Neuronal stem cell (in vitro differentiated cells): ENCODE measurements at regions not wholly inside any gene's neighbourhood (a gene's known extent, or its start where the extent isn't known, plus 50 kb on each side); places are given as distances from the start of the nearest gene placed in this dataset.

ENCODE experiments used
- DNase-seq: peaks from one replicate; pipeline ENCODE4 v3.0.0-alpha.2; 2013; ENCODE audit warnings: low spot score
- H2AFZ ChIP-seq: one replicate; pipeline ENCODE4 v1.6.1; 2013; ENCODE audit warnings: mild to moderate bottlenecking, low read length, inconsistent platforms
- H2AK5ac ChIP-seq: 2 replicates; pipeline ENCODE4 v1.6.1; 2013; ENCODE audit warnings: low read depth, mild to moderate bottlenecking, inconsistent platforms, low read length, moderate library complexity, mixed read lengths
- H2BK120ac ChIP-seq: 2 replicates; pipeline ENCODE4 v1.6.1; 2013; ENCODE audit warnings: low read depth, mild to moderate bottlenecking, inconsistent platforms, low read length, moderate library complexity, mixed read lengths
- H2BK12ac ChIP-seq: one replicate; pipeline ENCODE4 v1.6.1; 2013; ENCODE audit warnings: low read length, inconsistent platforms
- H2BK15ac ChIP-seq: 2 replicates; pipeline ENCODE4 v1.6.1; 2013; ENCODE audit warnings: mild to moderate bottlenecking, low read length, inconsistent platforms, mixed read lengths
- H2BK5ac ChIP-seq: one replicate; pipeline ENCODE4 v1.6.1; 2013; ENCODE audit warnings: inconsistent platforms, mild to moderate bottlenecking, low read length, moderate library complexity
- H3K14ac ChIP-seq: one replicate; pipeline ENCODE4 v1.6.1; 2013; ENCODE audit warnings: low read length, inconsistent platforms
- H3K18ac ChIP-seq: 2 replicates; pipeline ENCODE4 v1.6.1; 2013; ENCODE audit warnings: low read length, inconsistent platforms
- H3K23ac ChIP-seq: 2 replicates; pipeline ENCODE4 v1.6.1; 2013; ENCODE audit warnings: low read depth, mild to moderate bottlenecking, mixed read lengths, low read length, inconsistent platforms; ENCODE audit not compliant: poor library complexity
- H3K27ac ChIP-seq: replicated peaks from 3 replicates; pipeline ENCODE4 v1.5.1; 2013; ENCODE audit warnings: low read length, inconsistent platforms
- H3K27me3 ChIP-seq, 3 experiments: 2 replicates each; pipeline ENCODE4 v1.6.1; 2013; ENCODE audit warnings: low read length in 3 of 3, mild to moderate bottlenecking in 2 of 3, inconsistent platforms in 1 of 3, low read depth in 1 of 3, mixed read lengths in 1 of 3, moderate library complexity in 1 of 3; ENCODE audit not compliant: control insufficient read depth in 3 of 3, insufficient read depth in 3 of 3
- H3K36me3 ChIP-seq, 2 donors: replicated peaks in 1 of 2; 2 replicates each; pipeline ENCODE4 v1.6.1; 2013; ENCODE audit warnings: low read length in 2 of 2; ENCODE audit not compliant: control insufficient read depth in 2 of 2, insufficient read depth in 2 of 2
- H3K4ac ChIP-seq: 2 replicates; pipeline ENCODE4 v1.6.1; 2013; ENCODE audit warnings: inconsistent platforms, mild to moderate bottlenecking, low read length, moderate library complexity
- H3K4me1 ChIP-seq, 2 donors: 1 replicate in 1 of 2; 2 replicates in 1 of 2; pipeline ENCODE4 v1.6.1; 2013; ENCODE audit warnings: low read length in 2 of 2, low read depth in 1 of 2; ENCODE audit not compliant: control insufficient read depth in 2 of 2, insufficient read depth in 1 of 2
- H3K4me2 ChIP-seq: one replicate; pipeline ENCODE4 v1.6.1; 2013; ENCODE audit warnings: mild to moderate bottlenecking, low read length, inconsistent platforms; ENCODE audit not compliant: insufficient read depth, poor library complexity, severe bottlenecking
- H3K4me3 ChIP-seq, 2 donors: 2 replicates each; pipeline ENCODE4 v1.5.1; 2013; ENCODE audit warnings: low read length in 2 of 2, mild to moderate bottlenecking in 2 of 2, inconsistent platforms in 1 of 2, moderate library complexity in 1 of 2
- H3K79me1 ChIP-seq: one replicate; pipeline ENCODE4 v1.6.1; 2013; ENCODE audit warnings: low read depth, mild to moderate bottlenecking, inconsistent platforms, low read length, moderate library complexity
- H3K9ac ChIP-seq: one replicate; pipeline ENCODE4 v1.6.1; 2013; ENCODE audit warnings: mild to moderate bottlenecking, low read depth, low read length, inconsistent platforms; ENCODE audit not compliant: poor library complexity
- H3K9me3 ChIP-seq, 2 donors: replicated peaks in 1 of 2; 2 replicates each; pipeline versions ENCODE3 to v1.6.1; 2013; ENCODE audit warnings: low read length in 2 of 2, mild to moderate bottlenecking in 2 of 2, inconsistent platforms in 1 of 2, low read depth in 1 of 2, mixed read lengths in 1 of 2, moderate library complexity in 1 of 2; ENCODE audit not compliant: control insufficient read depth in 2 of 2, insufficient read depth in 1 of 2
- H4K8ac ChIP-seq: one replicate; pipeline ENCODE4 v1.6.1; 2013; ENCODE audit warnings: low read depth, mild to moderate bottlenecking, inconsistent platforms, low read length, moderate library complexity
- H4K91ac ChIP-seq: one replicate; pipeline ENCODE4 v1.6.1; 2013; ENCODE audit warnings: low read length, low read depth, mild to moderate bottlenecking, inconsistent platforms; ENCODE audit not compliant: poor library complexity
- WGBS, 2 donors: extraction: QIAGEN DNeasy Blood & Tissue Kit; methylation state at CpG; one replicate each; pipeline ENCODE4 v1.1.7; 2013; ENCODE audit warnings: missing lambda C conversion rate in 2 of 2, mixed read lengths in 1 of 2; ENCODE audit not compliant: insufficient read length in 2 of 2, insufficient replicate concordance in 1 of 2; ENCODE audit errors: extremely low coverage in 2 of 2; 5-methylcytosine and 5-hydroxymethylcytosine counted together

DNA sequence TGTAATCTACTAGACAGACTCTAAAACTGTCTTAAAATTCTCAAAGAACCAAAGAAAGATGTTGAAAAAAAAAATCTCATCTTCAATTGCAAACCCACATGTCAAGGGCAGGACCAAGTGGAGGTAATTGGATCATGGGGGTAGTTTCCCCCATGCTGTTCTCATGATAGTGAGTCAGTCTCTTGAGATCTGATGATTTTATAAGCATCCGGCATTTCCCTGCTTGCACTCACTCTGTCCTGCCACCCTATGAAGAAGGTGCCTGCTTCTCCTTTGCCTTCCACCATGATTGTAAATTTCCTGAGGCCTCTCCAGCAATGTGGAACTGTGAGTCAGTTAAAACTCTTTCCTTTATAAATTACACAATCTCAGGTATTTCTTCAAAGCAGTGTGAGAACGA, 257.0 kb downstream of the HHIPL2 start:
- H3K4me3 ChIP-seq, result no peak overlapping the region
- no CpG with 5 or more reads among the region's 2 CpGs for WGBS, 2 donors
- no peak overlapping the region for H3K4me2 ChIP-seq
- no peaks in the 10 kb centered on the region for H3K36me3 ChIP-seq
- H2AK5ac ChIP-seq, result no peak overlapping the region
- DNase-seq, result no peak
- no peak overlapping the region for H3K27ac ChIP-seq
- H3K14ac ChIP-seq, result no peak overlapping the region
- no peak overlapping the region for H2AFZ ChIP-seq
- H3K18ac ChIP-seq, result no peak overlapping the region
- H3K4ac ChIP-seq, result no peak overlapping the region
- H3K4me1 ChIP-seq, result no peaks in the 10 kb centered on the region
- H3K9me3 ChIP-seq, result peaks cover 0 to 2% of the 10 kb centered on the region in 2 donors
- H2BK12ac ChIP-seq, result no peak overlapping the region
- no peak overlapping the region for H2BK120ac ChIP-seq
- no peak overlapping the region for H2BK5ac ChIP-seq
- H3K79me1 ChIP-seq, result no peaks in the 10 kb centered on the region
- no peak overlapping the region for H4K8ac ChIP-seq
- H3K9ac ChIP-seq, result no peak overlapping the region
- H3K27me3 ChIP-seq, result no peaks in the 10 kb centered on the region
- no peak overlapping the region for H4K91ac ChIP-seq
- no peak overlapping the region for H2BK15ac ChIP-seq
- no peak overlapping the region for H3K23ac ChIP-seq

DNA sequence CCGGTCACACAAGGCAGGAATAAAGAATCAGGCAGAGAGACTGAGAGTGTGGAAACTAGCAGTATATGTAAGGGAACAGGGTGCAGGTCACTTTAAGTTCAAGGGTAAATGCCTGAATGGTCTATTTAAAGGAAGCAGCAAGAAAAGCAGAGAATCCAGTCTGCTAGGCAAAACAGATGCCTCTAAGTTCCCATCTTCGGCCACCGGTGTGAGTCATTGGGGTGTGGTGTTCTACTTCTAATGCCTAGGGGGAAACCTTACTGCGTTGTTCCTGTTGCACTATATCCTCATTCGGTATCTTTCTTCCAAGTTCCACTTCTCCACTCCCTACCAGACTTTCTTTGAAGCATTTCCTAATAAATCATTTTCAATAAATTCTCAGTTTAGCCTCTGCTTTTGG, 259.9 kb downstream of the HHIPL2 start:
- Histone ChIP-seq H3K4me1 (no peaks in the 10 kb centered on the region), H2BK5ac (no peak overlapping the region), H3K79me1 (peaks cover 2% of the 10 kb centered on the region), H4K91ac (no peak overlapping the region), H2AFZ (no peak overlapping the region), H2BK120ac (no peak overlapping the region), H3K4ac (no peak overlapping the region), H3K23ac (no peak overlapping the region), H3K36me3 (no peaks in the 10 kb centered on the region), H2AK5ac (no peak overlapping the region), H2BK15ac (no peak overlapping the region), H4K8ac (no peak overlapping the region), H2BK12ac (no peak overlapping the region), H3K4me3 (no peak overlapping the region), H3K4me2 (no peak overlapping the region), H3K27ac (no peak overlapping the region), H3K9ac (no peak overlapping the region), H3K27me3 (no peaks in the 10 kb centered on the region), H3K14ac (no peak overlapping the region), H3K9me3 (no peaks in the 10 kb centered on the region), H3K18ac (no peak overlapping the region)
- WGBS, 2 donors, result no CpG with 5 or more reads among the region's 5 CpGs
- no peak for DNase-seq

DNA sequence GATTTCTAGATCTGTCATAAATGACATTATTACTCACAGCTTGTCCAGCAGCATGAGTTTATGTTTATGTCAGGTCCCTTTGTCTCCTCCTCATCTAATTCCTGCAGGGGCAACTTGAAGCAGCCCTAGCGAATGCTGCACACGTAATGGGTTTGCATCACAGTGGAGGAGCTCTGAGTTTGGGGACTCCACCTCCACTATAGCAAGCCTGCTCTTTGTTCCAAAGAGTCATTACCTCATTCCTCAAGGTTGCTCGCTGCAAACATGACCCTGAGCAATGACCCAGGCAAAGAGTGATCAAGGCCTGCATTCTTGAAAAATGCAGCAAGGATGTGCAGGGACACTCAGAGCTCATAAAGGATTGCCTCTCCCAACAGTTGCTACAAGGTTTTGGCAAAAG, 261.9 kb downstream of the HHIPL2 start:
- Histone ChIP-seq H3K4ac (no peak overlapping the region), H3K9ac (no peak overlapping the region), H4K8ac (no peak overlapping the region), H2AK5ac (no peak overlapping the region), H4K91ac (no peak overlapping the region), H2AFZ (no peak overlapping the region), H3K27me3 (no peaks in the 10 kb centered on the region), H3K14ac (no peak overlapping the region), H2BK120ac (no peak overlapping the region), H3K36me3 (no peaks in the 10 kb centered on the region), H2BK5ac (no peak overlapping the region), H2BK12ac (no peak overlapping the region), H3K4me2 (no peak overlapping the region), H3K4me1 (no peaks in the 10 kb centered on the region), H3K23ac (no peak overlapping the region), H3K79me1 (peaks cover 2% of the 10 kb centered on the region), H3K4me3 (no peak overlapping the region), H3K9me3 (no peaks in the 10 kb centered on the region), H3K27ac (no peak overlapping the region), H2BK15ac (no peak overlapping the region), H3K18ac (no peak overlapping the region)
- no peak for DNase-seq
- no CpG with 5 or more reads among the region's 3 CpGs for WGBS, 2 donors

DNA sequence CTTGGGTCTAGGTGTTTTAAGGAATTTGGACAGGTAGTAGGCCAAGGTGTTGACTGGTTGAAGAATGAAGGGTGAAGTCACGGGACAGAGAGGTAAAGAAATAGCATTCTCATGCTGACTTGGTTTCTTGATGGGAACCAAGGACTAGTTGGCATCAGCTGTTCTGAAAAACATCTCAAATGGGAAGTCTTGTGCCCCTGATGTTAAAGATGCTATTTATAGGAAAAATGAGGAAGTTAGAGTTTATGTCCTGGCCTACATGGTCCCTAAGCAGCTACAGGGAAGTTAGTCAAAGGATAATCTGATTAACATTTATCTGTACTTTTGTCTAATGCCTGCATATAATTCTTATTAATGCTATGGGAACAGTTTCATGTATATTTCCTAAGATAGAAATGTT, 262.4 kb downstream of the HHIPL2 start:
- Histone ChIP-seq H2BK15ac (no peak overlapping the region), H4K91ac (no peak overlapping the region), H3K18ac (no peak overlapping the region), H3K14ac (no peak overlapping the region), H3K4me3 (no peak overlapping the region), H3K27me3 (no peaks in the 10 kb centered on the region), H3K27ac (no peak overlapping the region), H3K23ac (no peak overlapping the region), H2AFZ (no peak overlapping the region), H3K4me1 (no peaks in the 10 kb centered on the region), H4K8ac (no peak overlapping the region), H3K4me2 (no peak overlapping the region), H2BK120ac (no peak overlapping the region), H3K4ac (no peak overlapping the region), H3K36me3 (no peaks in the 10 kb centered on the region), H3K79me1 (peaks cover 2% of the 10 kb centered on the region), H2AK5ac (no peak overlapping the region), H3K9ac (no peak overlapping the region), H2BK12ac (no peak overlapping the region), H2BK5ac (no peak overlapping the region), H3K9me3 (no peaks in the 10 kb centered on the region)
- no CpG with 5 or more reads among the region's 1 CpG for WGBS, 2 donors
- no peak for DNase-seq
